SK-N-SH treated with all-trans-retinoic acid at 6 μM for 48 hours (cell line): ENCODE measurements at regions not wholly inside any gene's neighbourhood (a gene's known extent, or its start where the extent isn't known, plus 50 kb on each side); places are given as distances from the start of the nearest gene placed in this dataset.

Experiments used
- ATAC-seq: fragments of 200-7000 bp; cut with Tn5 transposase; 3 replicates; pipeline ENCODE4 v1.9.1; 2020; ENCODE audit warnings: mild to moderate bottlenecking, moderate library complexity
- ARNTL ChIP-seq: fragments of 450-650 bp; formaldehyde crosslinking; IDR thresholded peaks from 2 replicates; pipeline ENCODE4 v1.5.0; 2020; ENCODE audit warnings: low read depth, mild to moderate bottlenecking, moderate library complexity, borderline replicate concordance
- CREB5 ChIP-seq: fragments of 250-450 bp; sonication (Bioruptor Pico); IDR thresholded peaks from 2 replicates; pipeline ENCODE4 v1.5.1; 2020; ENCODE audit warnings: low read depth, mild to moderate bottlenecking, moderate library complexity
- CSDC2 ChIP-seq: fragments of 250-450 bp; sonication (Bioruptor Pico); IDR thresholded peaks from 2 replicates; pipeline ENCODE4 v1.5.0; 2020; ENCODE audit warnings: mild to moderate bottlenecking, moderate library complexity
- CSRNP3 ChIP-seq: fragments of 250-450 bp; sonication (Bioruptor Pico); IDR thresholded peaks from 2 replicates; pipeline ENCODE4 v1.5.1; 2021; ENCODE audit warnings: mild to moderate bottlenecking, moderate library complexity
- ESRRG ChIP-seq: fragments of 250-450 bp; sonication (Bioruptor Pico); IDR thresholded peaks from 2 replicates; pipeline ENCODE4 v1.6.1; 2021; ENCODE audit warnings: mild to moderate bottlenecking
- ISL1 ChIP-seq: fragments of 250-450 bp; sonication (Bioruptor Pico); IDR thresholded peaks from 2 replicates; pipeline ENCODE4 v2.1.2; 2022; ENCODE audit warnings: mild to moderate bottlenecking, moderate library complexity
- PATZ1 ChIP-seq: fragments of 250-450 bp; sonication (Bioruptor Pico); IDR thresholded peaks from 2 replicates; pipeline ENCODE4 v1.8.0; 2020; ENCODE audit warnings: mild to moderate bottlenecking, moderate library complexity, borderline replicate concordance
- POU6F1 ChIP-seq: fragments of 250-450 bp; sonication (Bioruptor Pico); IDR thresholded peaks from 2 replicates; pipeline ENCODE4 v1.8.0; 2021; ENCODE audit warnings: low read depth, mild to moderate bottlenecking, moderate library complexity, borderline replicate concordance
- PPARA ChIP-seq: fragments of 250-450 bp; sonication (Bioruptor Pico); IDR thresholded peaks from 2 replicates; pipeline ENCODE4 v1.5.0; 2020; ENCODE audit warnings: mild to moderate bottlenecking, borderline replicate concordance
- RARB ChIP-seq: fragments of 250-450 bp; sonication (Bioruptor Pico); IDR thresholded peaks from 2 replicates; pipeline ENCODE4 v1.8.0; 2021; ENCODE audit warnings: mild to moderate bottlenecking, moderate library complexity
- SNAI2 ChIP-seq: fragments of 250-450 bp; sonication (Bioruptor Pico); IDR thresholded peaks from 2 replicates; pipeline ENCODE4 v1.5.0; 2020; ENCODE audit warnings: mild to moderate bottlenecking, moderate library complexity
- TCF4 ChIP-seq: fragments of 250-450 bp; sonication (Bioruptor Pico); IDR thresholded peaks from 2 replicates; pipeline ENCODE4 v1.8.0; 2021; ENCODE audit warnings: mild to moderate bottlenecking, moderate library complexity, borderline replicate concordance
- TOX ChIP-seq: fragments of 250-450 bp; sonication (Bioruptor Pico); IDR thresholded peaks from 2 replicates; pipeline ENCODE4 v1.8.0; 2021; ENCODE audit warnings: mild to moderate bottlenecking, moderate library complexity, borderline replicate concordance
- TSHZ2 ChIP-seq: fragments of 250-450 bp; sonication (Bioruptor Pico); IDR thresholded peaks from 2 replicates; pipeline ENCODE4 v1.5.0; 2020; ENCODE audit warnings: mild to moderate bottlenecking, moderate library complexity
- ZC3H10 ChIP-seq: fragments of 250-450 bp; sonication (Bioruptor Pico); IDR thresholded peaks from 2 replicates; pipeline ENCODE4 v1.5.1; 2021; ENCODE audit warnings: mild to moderate bottlenecking, moderate library complexity
- ZFP3 ChIP-seq: fragments of 250-450 bp; sonication (Bioruptor Pico); IDR thresholded peaks from 2 replicates; pipeline ENCODE4 v1.5.0; 2020; ENCODE audit warnings: mild to moderate bottlenecking, moderate library complexity
- ZNF565 ChIP-seq: fragments of 450-650 bp; formaldehyde crosslinking; conservative IDR thresholded peaks from 2 replicates; pipeline ENCODE4 v1.5.0; 2020; ENCODE audit warnings: low read depth, mild to moderate bottlenecking, moderate library complexity
- ZNF70 ChIP-seq: fragments of 450-650 bp; formaldehyde crosslinking; IDR thresholded peaks from 2 replicates; pipeline ENCODE4 v1.5.0; 2020; ENCODE audit warnings: mild to moderate bottlenecking, moderate library complexity
- ZNF8 ChIP-seq: fragments of 450-650 bp; formaldehyde crosslinking; IDR thresholded peaks from 2 replicates; pipeline ENCODE4 v1.5.0; 2020; ENCODE audit warnings: mild to moderate bottlenecking, moderate library complexity

GRCh38 chr11:69925366-69926196, 106.4 kb upstream of the FGF3 start:
- TF ChIP-seq TCF4 (CRISPR knock-in tag) = no peak
- no peak for TF ChIP-seq ZNF70 (CRISPR knock-in tag)
- ATAC-seq = no peak

GRCh38 chr11:69926376-69927050, 107.3 kb upstream of the FGF3 start:
- no peak for ATAC-seq
- TF ChIP-seq ZC3H10 (CRISPR knock-in tag) (no peak), ARNTL (CRISPR knock-in tag) (no peak), ESRRG (CRISPR knock-in tag) (no peak), SNAI2 (CRISPR knock-in tag) (no peak), ISL1 (no peak), ZFP3 (no peak), TCF4 (CRISPR knock-in tag) (no peak), TSHZ2 (no peak), CREB5 (no peak), PATZ1 (CRISPR knock-in tag) (no peak), CSRNP3 (CRISPR knock-in tag) (no peak), ZNF8 (CRISPR knock-in tag) (no peak), POU6F1 (no peak), ZNF565 (no peak), RARB (CRISPR knock-in tag) (no peak)

GRCh38 chr11:69928121-69928520, 108.9 kb upstream of the FGF3 start:
- ATAC-seq = no peak
- TF ChIP-seq ESRRG (CRISPR knock-in tag) (no peak), CSDC2 (CRISPR knock-in tag) (no peak), ZFP3 (no peak), PPARA (CRISPR knock-in tag) (no peak)

- no peak for ATAC-seq
- TF ChIP-seq CSDC2 (CRISPR knock-in tag) (no peak), ZNF565 (no peak), ARNTL (CRISPR knock-in tag) (no peak), TOX (CRISPR knock-in tag) (no peak)
Observed at GRCh38 chr11:69928975-69929374, 109.8 kb upstream of the FGF3 start.
